HL-60 (cell line): ENCODE measurements at regions not wholly inside any gene's neighbourhood (a gene's known extent, or its start where the extent isn't known, plus 50 kb on each side); places are given as distances from the start of the nearest gene placed in this dataset.

Experiments
- POLR2AphosphoS5 ChIP-seq: IDR thresholded peaks from 2 replicates; pipeline ENCODE4 v1.6.1; 2012; ENCODE audit warnings: low read depth
- SPI1 ChIP-seq: IDR thresholded peaks from 2 replicates; pipeline ENCODE4 v1.6.1; 2012; ENCODE audit warnings: low read depth, mild to moderate bottlenecking, borderline replicate concordance
- TF ChIP-seq, protein P1 (sequence below): IDR thresholded peaks from one replicate; pipeline ENCODE4 v1.5.1; 2011; ENCODE audit warnings: low read length, control low read depth, inconsistent platforms; ENCODE audit not compliant: insufficient read depth
- TF ChIP-seq, protein P2 (sequence below): IDR thresholded peaks from 2 replicates; pipeline ENCODE4 v1.6.1; 2012; ENCODE audit warnings: low read depth; ENCODE audit not compliant: insufficient replicate concordance

DNA sequence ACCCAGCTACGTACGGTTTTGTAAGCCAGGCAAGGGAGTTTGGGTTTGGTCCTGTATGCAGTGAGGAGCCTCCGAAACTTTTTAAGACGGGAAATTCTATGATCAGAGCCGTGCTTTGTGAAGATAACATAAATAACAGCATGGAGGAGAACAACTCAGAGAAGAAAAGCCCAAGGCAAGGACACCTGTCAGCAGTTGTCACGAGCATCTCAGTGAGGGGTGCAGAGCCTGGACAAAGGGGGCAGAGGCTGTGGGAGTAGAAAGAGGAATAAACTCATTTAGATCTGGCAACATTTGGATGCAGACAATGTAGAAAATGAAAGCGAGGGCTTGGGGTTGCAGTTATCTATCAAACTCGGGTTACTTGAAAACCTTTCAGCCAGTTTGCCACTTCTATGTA lies 64.5 kb downstream of the CAVIN2 start:
- TF ChIP-seq, protein P1, sequence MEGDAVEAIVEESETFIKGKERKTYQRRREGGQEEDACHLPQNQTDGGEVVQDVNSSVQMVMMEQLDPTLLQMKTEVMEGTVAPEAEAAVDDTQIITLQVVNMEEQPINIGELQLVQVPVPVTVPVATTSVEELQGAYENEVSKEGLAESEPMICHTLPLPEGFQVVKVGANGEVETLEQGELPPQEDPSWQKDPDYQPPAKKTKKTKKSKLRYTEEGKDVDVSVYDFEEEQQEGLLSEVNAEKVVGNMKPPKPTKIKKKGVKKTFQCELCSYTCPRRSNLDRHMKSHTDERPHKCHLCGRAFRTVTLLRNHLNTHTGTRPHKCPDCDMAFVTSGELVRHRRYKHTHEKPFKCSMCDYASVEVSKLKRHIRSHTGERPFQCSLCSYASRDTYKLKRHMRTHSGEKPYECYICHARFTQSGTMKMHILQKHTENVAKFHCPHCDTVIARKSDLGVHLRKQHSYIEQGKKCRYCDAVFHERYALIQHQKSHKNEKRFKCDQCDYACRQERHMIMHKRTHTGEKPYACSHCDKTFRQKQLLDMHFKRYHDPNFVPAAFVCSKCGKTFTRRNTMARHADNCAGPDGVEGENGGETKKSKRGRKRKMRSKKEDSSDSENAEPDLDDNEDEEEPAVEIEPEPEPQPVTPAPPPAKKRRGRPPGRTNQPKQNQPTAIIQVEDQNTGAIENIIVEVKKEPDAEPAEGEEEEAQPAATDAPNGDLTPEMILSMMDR: no peak
- no peak for TF ChIP-seq POLR2AphosphoS5
- TF ChIP-seq, protein P2, sequence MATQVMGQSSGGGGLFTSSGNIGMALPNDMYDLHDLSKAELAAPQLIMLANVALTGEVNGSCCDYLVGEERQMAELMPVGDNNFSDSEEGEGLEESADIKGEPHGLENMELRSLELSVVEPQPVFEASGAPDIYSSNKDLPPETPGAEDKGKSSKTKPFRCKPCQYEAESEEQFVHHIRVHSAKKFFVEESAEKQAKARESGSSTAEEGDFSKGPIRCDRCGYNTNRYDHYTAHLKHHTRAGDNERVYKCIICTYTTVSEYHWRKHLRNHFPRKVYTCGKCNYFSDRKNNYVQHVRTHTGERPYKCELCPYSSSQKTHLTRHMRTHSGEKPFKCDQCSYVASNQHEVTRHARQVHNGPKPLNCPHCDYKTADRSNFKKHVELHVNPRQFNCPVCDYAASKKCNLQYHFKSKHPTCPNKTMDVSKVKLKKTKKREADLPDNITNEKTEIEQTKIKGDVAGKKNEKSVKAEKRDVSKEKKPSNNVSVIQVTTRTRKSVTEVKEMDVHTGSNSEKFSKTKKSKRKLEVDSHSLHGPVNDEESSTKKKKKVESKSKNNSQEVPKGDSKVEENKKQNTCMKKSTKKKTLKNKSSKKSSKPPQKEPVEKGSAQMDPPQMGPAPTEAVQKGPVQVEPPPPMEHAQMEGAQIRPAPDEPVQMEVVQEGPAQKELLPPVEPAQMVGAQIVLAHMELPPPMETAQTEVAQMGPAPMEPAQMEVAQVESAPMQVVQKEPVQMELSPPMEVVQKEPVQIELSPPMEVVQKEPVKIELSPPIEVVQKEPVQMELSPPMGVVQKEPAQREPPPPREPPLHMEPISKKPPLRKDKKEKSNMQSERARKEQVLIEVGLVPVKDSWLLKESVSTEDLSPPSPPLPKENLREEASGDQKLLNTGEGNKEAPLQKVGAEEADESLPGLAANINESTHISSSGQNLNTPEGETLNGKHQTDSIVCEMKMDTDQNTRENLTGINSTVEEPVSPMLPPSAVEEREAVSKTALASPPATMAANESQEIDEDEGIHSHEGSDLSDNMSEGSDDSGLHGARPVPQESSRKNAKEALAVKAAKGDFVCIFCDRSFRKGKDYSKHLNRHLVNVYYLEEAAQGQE: no peak
- no peak for TF ChIP-seq SPI1
